Adrenal gland (tissue), 9 donors: ENCODE measurements at regions not wholly inside any gene's neighbourhood (a gene's known extent, or its start where the extent isn't known, plus 50 kb on each side); places are given as distances from the start of the nearest gene placed in this dataset.

Experiments
- DNase-seq, 7 donors: peaks; one replicate each; pipeline ENCODE4 v3.0.0-alpha.2; 2019 to 2020
- H3K27ac ChIP-seq, 5 donors: fragments of 200-600 bp; sonication (generic) in 4 of 5; 1 replicate in 3 of 5; 2 replicates in 2 of 5; pipeline versions ENCODE4 v1.5.1 to v1.8.0; 2016 to 2020; ENCODE audit warnings: mild to moderate bottlenecking in 1 of 5
- H3K27me3 ChIP-seq: fragments of 200-600 bp; 2 replicates; pipeline ENCODE4 v1.8.0; 2021
- H3K36me3 ChIP-seq, 2 donors: fragments of 200-600 bp; replicated peaks in 1 of 2; 1 replicate in 1 of 2; 2 replicates in 1 of 2; pipeline versions ENCODE4 v1.5.1 to v1.8.0; 2018 to 2022
- H3K4me1 ChIP-seq, 2 donors: fragments of 200-600 bp; replicated peaks in 1 of 2; 1 replicate in 1 of 2; 2 replicates in 1 of 2; pipeline versions ENCODE4 v1.5.1 to v1.8.0; 2018 to 2021
- H3K4me3 ChIP-seq, 4 donors: fragments of 200-600 bp; sonication (generic) in 3 of 4; one replicate each; pipeline ENCODE4 v1.5.1; 2016 to 2018
- H3K9me3 ChIP-seq, 3 donors: fragments of 200-600 bp; sonication (generic) in 1 of 3; replicated peaks in 1 of 3; 1 replicate in 2 of 3; 2 replicates in 1 of 3; pipeline versions ENCODE4 v1.5.1 to v1.8.0; 2016 to 2021
- CTCF ChIP-seq, 6 experiments: fragments of 450-650 bp in 4 of 6; fragments of 200-600 bp in 2 of 6; sonication (generic) in 1 of 6; IDR thresholded peaks; 1 replicate in 5 of 6; 2 replicates in 1 of 6; pipeline versions ENCODE4 v1.5.1 to v1.8.0; 2016 to 2021; ENCODE audit warnings: antibody characterized with exemption in 6 of 6, mild to moderate bottlenecking in 2 of 6, moderate library complexity in 1 of 6
- POLR2A ChIP-seq, 2 donors: fragments of 450-650 bp; IDR thresholded peaks; one replicate each; pipeline ENCODE4 v1.6.1; 2017; ENCODE audit warnings: antibody characterized with exemption in 2 of 2, mild to moderate bottlenecking in 2 of 2, moderate library complexity in 1 of 2
- WGBS, 4 donors: extraction: QIAGEN DNeasy Blood & Tissue Kit in 2 of 4; methylation state at CpG; one replicate each; pipeline versions ENCODE4 v1.1.5 to v1.1.7; 2013 to 2017; 5-methylcytosine and 5-hydroxymethylcytosine counted together
- intact Hi-C, 2 donors: fragments of 100-400 bp; cut with DNase I; formaldehyde crosslinking; loops; one replicate each; pipeline versions ENCODE4 v1.14.1 to v1.15.0; 2022 to 2023
- donor health status: healthy with polysubstance abuse.
- donor health status: Bipolar disorder and iron deficiency.
- donor health status: DM: yes; HTN: yes; CAD: no.
- donor health status: DM: no; HTN: no; CAD: no.
- donor health status: DM: no; HTN: no; CAD: no.

GRCh38 chr9:18154661-18155060 is 319.3 kb upstream of the ADAMTSL1 start:
- TF ChIP-seq POLR2A (IDR thresholded peaks at IDR 0.05) (no peak), CTCF (IDR thresholded peaks at IDR 0.05) (no peak)
- 36 to 66% (median 60%) methylated on average over 1 of the region's 1 CpG for WGBS, 4 donors
- no peak overlapping the region for H3K4me3 ChIP-seq
- no peaks in the 10 kb centered on the region for H3K27me3 ChIP-seq
- H3K27ac ChIP-seq, result no peak overlapping the region
- intact Hi-C loops, result no loop called here
- H3K4me1 ChIP-seq, result no peaks in the 10 kb centered on the region
- DNase-seq, result no peak
- H3K36me3 ChIP-seq, result no peaks in the 10 kb centered on the region
- H3K9me3 ChIP-seq, result no peaks in the 10 kb centered on the region

GRCh38 chr9:18159254-18159653 is 314.7 kb upstream of the ADAMTSL1 start:
- Histone ChIP-seq H3K4me1 (no peaks in the 10 kb centered on the region), H3K36me3 (no peaks in the 10 kb centered on the region), H3K27me3 (no peaks in the 10 kb centered on the region), H3K27ac (no peak overlapping the region), H3K9me3 (no peaks in the 10 kb centered on the region), H3K4me3 (no peak overlapping the region)
- no peak for DNase-seq
- 65 to 74% (median 71%) methylated on average over 3 of the region's 3 CpGs for WGBS, 4 donors
- TF ChIP-seq CTCF (IDR thresholded peaks at IDR 0.05), result no peak
- TF ChIP-seq POLR2A (IDR thresholded peaks at IDR 0.05), result no peak
- intact Hi-C loops, result no loop called here

- no peaks in the 10 kb centered on the region for H3K4me1 ChIP-seq
- WGBS, 4 donors, result 79 to 97% (median 88%) methylated on average over 1 of the region's 1 CpG
Observed at GRCh38 chr9:18163146-18163545, 310.8 kb upstream of the ADAMTSL1 start.

DNA sequence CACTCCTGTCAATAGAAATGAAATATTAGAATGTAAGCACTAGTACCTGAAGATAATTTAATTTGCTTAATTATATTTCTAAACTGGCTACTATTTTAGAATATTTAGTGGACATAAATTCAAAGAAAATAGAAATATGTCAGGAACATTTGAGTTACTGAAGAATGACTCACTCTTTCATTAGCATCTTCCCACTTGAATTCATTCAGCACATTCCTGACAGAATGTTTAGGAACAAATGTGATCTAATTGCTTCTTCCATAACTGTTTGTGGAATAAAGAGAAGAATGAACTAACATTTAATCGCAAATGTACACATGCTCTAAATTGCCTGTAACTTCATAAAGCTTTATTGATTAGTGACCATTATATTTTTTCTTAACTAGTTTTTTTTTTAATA is 306.2 kb upstream of the ADAMTSL1 start:
- intact Hi-C loops, result no loop called here
- TF ChIP-seq CTCF (IDR thresholded peaks at IDR 0.05) (no peak), POLR2A (IDR thresholded peaks at IDR 0.05) (no peak)
- WGBS, 4 donors, result 81 to 85% (median 83%) methylated on average over 1 of the region's 1 CpG

More at GRCh38 chr9:18163146-18163545, 310.8 kb upstream of the ADAMTSL1 start:
- no peak for DNase-seq
- Histone ChIP-seq H3K4me3 (no peak overlapping the region), H3K9me3 (no peaks in the 10 kb centered on the region), H3K27ac (no peak overlapping the region), H3K36me3 (no peaks in the 10 kb centered on the region), H3K27me3 (no peaks in the 10 kb centered on the region)
- TF ChIP-seq CTCF (IDR thresholded peaks at IDR 0.05) (no peak), POLR2A (IDR thresholded peaks at IDR 0.05) (no peak)
- intact Hi-C loops, result no loop called here

More for the DNA sequence above, 306.2 kb upstream of the ADAMTSL1 start:
- no peaks in the 10 kb centered on the region for H3K9me3 ChIP-seq
- H3K4me1 ChIP-seq, result no peaks in the 10 kb centered on the region
- no peak overlapping the region for H3K4me3 ChIP-seq
- H3K27me3 ChIP-seq, result no peaks in the 10 kb centered on the region
- no peak overlapping the region for H3K27ac ChIP-seq
- no peak for DNase-seq
- H3K36me3 ChIP-seq, result no peaks in the 10 kb centered on the region
